ENCODE measurements at regions not wholly inside any gene's neighbourhood (a gene's known extent, or its start where the extent isn't known, plus 50 kb on each side); places are given as distances from the start of the nearest gene placed in this dataset.
A peak's percentile ranks its signal among the peaks of the same experiment; 100 is the strongest.

- H3K4me1 ChIP-seq (ENCODE audit: control insufficient read depth, extremely low read depth, insufficient read depth, low read length): peaks cover 19% of the 10 kb centered on the region
- no peak overlapping the region for H2AFZ ChIP-seq (ENCODE audit: low read length)
- H3K27me3 ChIP-seq (ENCODE audit: control insufficient read depth, insufficient read depth, low read length): no peaks in the 10 kb centered on the region
- no peaks in the 10 kb centered on the region for H3K9me3 ChIP-seq (ENCODE audit: control insufficient read depth, insufficient read depth, low read depth, low read length)
- DNase-seq (ENCODE audit: low read depth in 2 of 2): no peak
- peaks cover 58% of the 10 kb centered on the region for H3K79me2 ChIP-seq (ENCODE audit: control insufficient read depth, insufficient read depth, low read length)
- TF ChIP-seq CTCF (conservative IDR thresholded peaks at IDR 0.05 in 1 of 2, IDR thresholded peaks at IDR 0.05 in 1 of 2; ENCODE audit: low read depth in 1 of 2, low read length in 2 of 2): no peak
- TF ChIP-seq EZH2 (IDR thresholded peaks at IDR 0.05; ENCODE audit: low read length, missing control alignments): no peak
- H3K27ac ChIP-seq (ENCODE audit: insufficient read depth, low read length): peak overlapping the region; percentile 20
- H4K20me1 ChIP-seq (ENCODE audit: control insufficient read depth, extremely low read depth, insufficient read depth, low read length): peaks cover 2% of the 10 kb centered on the region
- no peak overlapping the region for H3K9ac ChIP-seq (ENCODE audit: insufficient read depth, low read length)
- H3K4me3 ChIP-seq (replicated peaks in 1 of 4; ENCODE audit: control extremely low read depth in 1 of 4, insufficient read depth in 1 of 4, low read depth in 3 of 4, low read length in 4 of 4): no peak overlapping the region
- H3K36me3 ChIP-seq (ENCODE audit: control insufficient read depth, insufficient read depth, low read length): peaks cover 28% of the 10 kb centered on the region
- H3K4me2 ChIP-seq (ENCODE audit: extremely low read depth, insufficient read depth, low read length): no peak overlapping the region
Observed at GRCh38 chr7:130875901-130876300, 141.9 kb upstream of the KLF14 start.

- Histone ChIP-seq H3K36me3 (ENCODE audit: control insufficient read depth, insufficient read depth, low read length) (peaks cover 35% of the 10 kb centered on the region), H3K4me2 (ENCODE audit: extremely low read depth, insufficient read depth, low read length) (no peak overlapping the region), H3K27ac (ENCODE audit: insufficient read depth, low read length) (no peak overlapping the region), H3K27me3 (ENCODE audit: control insufficient read depth, insufficient read depth, low read length) (no peaks in the 10 kb centered on the region), H3K79me2 (ENCODE audit: control insufficient read depth, insufficient read depth, low read length) (peaks cover 73% of the 10 kb centered on the region), H3K9ac (ENCODE audit: insufficient read depth, low read length) (no peak overlapping the region), H3K4me1 (ENCODE audit: control insufficient read depth, extremely low read depth, insufficient read depth, low read length) (peaks cover 21% of the 10 kb centered on the region), H2AFZ (ENCODE audit: low read length) (no peak overlapping the region), H4K20me1 (ENCODE audit: control insufficient read depth, extremely low read depth, insufficient read depth, low read length) (peaks cover 2% of the 10 kb centered on the region), H3K9me3 (ENCODE audit: control insufficient read depth, insufficient read depth, low read depth, low read length) (no peaks in the 10 kb centered on the region), H3K4me3 (replicated peaks in 1 of 4; ENCODE audit: control extremely low read depth in 1 of 4, insufficient read depth in 1 of 4, low read depth in 3 of 4, low read length in 4 of 4) (no peak overlapping the region)
- no peak for DNase-seq (ENCODE audit: low read depth in 2 of 2)
- TF ChIP-seq EZH2 (IDR thresholded peaks at IDR 0.05; ENCODE audit: low read length, missing control alignments): no peak
- no peak for TF ChIP-seq CTCF (conservative IDR thresholded peaks at IDR 0.05 in 1 of 2, IDR thresholded peaks at IDR 0.05 in 1 of 2; ENCODE audit: low read depth in 1 of 2, low read length in 2 of 2)
Observed at GRCh38 chr7:130877236-130877990, 143.4 kb upstream of the KLF14 start.

DNA sequence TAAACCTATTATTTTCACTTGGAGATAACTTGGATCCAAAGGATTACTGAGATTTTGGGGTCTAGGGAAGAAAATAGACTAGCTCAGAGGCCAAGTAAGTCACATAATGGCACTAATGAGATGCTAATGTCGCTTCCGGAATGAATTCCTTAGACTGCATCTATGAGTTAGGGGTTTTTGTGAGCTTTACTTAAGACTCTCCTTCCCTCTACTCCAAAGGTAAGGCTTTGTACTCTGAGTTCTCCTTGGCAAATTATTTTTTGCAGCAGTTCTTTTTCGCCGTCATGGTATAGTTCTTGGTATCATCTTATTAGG lies 143.9 kb upstream of the KLF14 start:
- no peaks in the 10 kb centered on the region for H3K9me3 ChIP-seq (ENCODE audit: control insufficient read depth, insufficient read depth, low read depth, low read length)
- TF ChIP-seq CTCF (conservative IDR thresholded peaks at IDR 0.05 in 1 of 2, IDR thresholded peaks at IDR 0.05 in 1 of 2; ENCODE audit: low read depth in 1 of 2, low read length in 2 of 2): no peak
- no peak for TF ChIP-seq EZH2 (IDR thresholded peaks at IDR 0.05; ENCODE audit: low read length, missing control alignments)
- no peak overlapping the region for H3K27ac ChIP-seq (ENCODE audit: insufficient read depth, low read length)
- no peak overlapping the region for H3K4me2 ChIP-seq (ENCODE audit: extremely low read depth, insufficient read depth, low read length)
- no peak overlapping the region for H3K4me3 ChIP-seq (replicated peaks in 1 of 4; ENCODE audit: control extremely low read depth in 1 of 4, insufficient read depth in 1 of 4, low read depth in 3 of 4, low read length in 4 of 4)
- peaks cover 2% of the 10 kb centered on the region for H4K20me1 ChIP-seq (ENCODE audit: control insufficient read depth, extremely low read depth, insufficient read depth, low read length)
- peaks cover 76% of the 10 kb centered on the region for H3K79me2 ChIP-seq (ENCODE audit: control insufficient read depth, insufficient read depth, low read length)
- peaks cover 40% of the 10 kb centered on the region for H3K36me3 ChIP-seq (ENCODE audit: control insufficient read depth, insufficient read depth, low read length)
- H2AFZ ChIP-seq (ENCODE audit: low read length): no peak overlapping the region
- no peak for DNase-seq (ENCODE audit: low read depth in 2 of 2)
- H3K9ac ChIP-seq (ENCODE audit: insufficient read depth, low read length): no peak overlapping the region
- no peaks in the 10 kb centered on the region for H3K27me3 ChIP-seq (ENCODE audit: control insufficient read depth, insufficient read depth, low read length)
- peaks cover 24% of the 10 kb centered on the region for H3K4me1 ChIP-seq (ENCODE audit: control insufficient read depth, extremely low read depth, insufficient read depth, low read length)
